HepG2 (cell line): ENCODE measurements at regions not wholly inside any gene's neighbourhood (a gene's known extent, or its start where the extent isn't known, plus 50 kb on each side); places are given as distances from the start of the nearest gene placed in this dataset.

Experiments
- ATAC-seq: fragments of 200-7000 bp; cut with Tn5 transposase; 3 replicates; pipeline ENCODE4 v1.9.1; 2020; ENCODE audit warnings: mild to moderate bottlenecking, moderate library complexity
- BruUV-seq: library from RNA; stranded (reverse); fragments of 400-500 nt; replicated peaks from 2 replicates; lab custom pipeline; 2021; lab: Mats Ljungman, UMichigan
- CTCF ChIA-PET: fragments of 300-600 bp; formaldehyde crosslinking; extraction: SDS; loops from one replicate; lab custom pipeline; 2021; ENCODE audit warnings: low total read pairs, inconsistent platforms, low intra/inter-chr PET ratio; lab: Yijun Ruan, JAX
- POLR2A ChIA-PET: fragments of 350-600 bp; sonication (Branson Sonifier 250); formaldehyde crosslinking; loops from one replicate; lab custom pipeline; 2020; ENCODE audit warnings: antibody characterized with exemption, inconsistent platforms; lab: Yijun Ruan, JAX
- DNase-seq: peaks from one replicate; pipeline ENCODE4 v3.0.0-alpha.2; 2015; ENCODE audit warnings: low spot score
- FAIRE-seq: peaks from 3 replicates; lab custom pipeline; 2011; peaks lifted over from hg19 to GRCh38; lab: Jason Lieb, UNC
- H2AFZ ChIP-seq: one replicate; pipeline ENCODE4 v1.6.1; 2011; ENCODE audit warnings: low read length, inconsistent platforms
- H3K27ac ChIP-seq: fragments of 300-600 bp; 3 replicates; pipeline ENCODE4 v1.8.0; 2011; ENCODE audit warnings: mixed run types, mild to moderate bottlenecking, mixed read lengths, low read length, inconsistent platforms; ENCODE audit not compliant: insufficient read depth; ENCODE audit errors: extremely low read length
- H3K27me3 ChIP-seq, 2 experiments: fragments of 200-600 bp in 1 of 2; 2 replicates in 1 of 2; 3 replicates in 1 of 2; pipeline versions ENCODE4 v1.6.0 to v1.8.0; 2011; ENCODE audit warnings: low read length in 2 of 2, mild to moderate bottlenecking in 2 of 2, moderate library complexity in 2 of 2, inconsistent platforms in 1 of 2; ENCODE audit not compliant: insufficient read depth in 2 of 2, control insufficient read depth in 1 of 2
- H3K36me3 ChIP-seq, 2 experiments: fragments of 200-600 bp in 1 of 2; replicated peaks in 1 of 2; 2 replicates in 1 of 2; 3 replicates in 1 of 2; pipeline versions ENCODE4 v1.5.1 to v1.8.0; 2011; ENCODE audit warnings: low read length in 2 of 2, inconsistent platforms in 1 of 2; ENCODE audit not compliant: insufficient read depth in 2 of 2, control insufficient read depth in 1 of 2
- H3K4me1 ChIP-seq: 2 replicates; pipeline ENCODE4 v1.5.1; 2012; ENCODE audit warnings: low read length, inconsistent platforms; ENCODE audit not compliant: insufficient read depth
- H3K4me2 ChIP-seq: 2 replicates; pipeline ENCODE4 v1.6.0; 2011; ENCODE audit warnings: low read depth, low read length, inconsistent platforms
- H3K4me3 ChIP-seq, 3 experiments: fragments of 200-600 bp in 1 of 3; sonication (generic), shearing (Covaris generic) in 1 of 3; replicated peaks in 1 of 3; 2 replicates each; pipeline ENCODE4 v1.5.1; 2011 to 2016; ENCODE audit warnings: low read length in 3 of 3, inconsistent platforms in 2 of 3, low read depth in 2 of 3, mild to moderate bottlenecking in 2 of 3, control low read depth in 1 of 3, mixed read lengths in 1 of 3; ENCODE audit not compliant: insufficient read depth in 1 of 3
- H3K79me2 ChIP-seq: one replicate; pipeline ENCODE4 v1.6.1; 2011; ENCODE audit warnings: low read length, inconsistent platforms; ENCODE audit not compliant: insufficient read depth
- H3K9ac ChIP-seq: 2 replicates; pipeline ENCODE4 v1.6.0; 2011; ENCODE audit warnings: mild to moderate bottlenecking, low read depth, low read length, inconsistent platforms; ENCODE audit not compliant: insufficient read depth
- H3K9me3 ChIP-seq: 2 replicates; pipeline ENCODE4 v1.5.1; 2012; ENCODE audit warnings: mild to moderate bottlenecking, low read length
- H4K20me1 ChIP-seq: 2 replicates; pipeline ENCODE4 v1.6.0; 2011; ENCODE audit warnings: inconsistent platforms, mild to moderate bottlenecking, low read length, moderate library complexity; ENCODE audit not compliant: insufficient read depth
- EHMT2 ChIP-seq: fragments of 200-600 bp; sonication (generic); IDR thresholded peaks from 2 replicates; pipeline ENCODE4 v1.7.0; 2017; ENCODE audit warnings: antibody characterized with exemption, low read depth, low read length, borderline replicate concordance
- ELF3 ChIP-seq: IDR thresholded peaks from 2 replicates; pipeline ENCODE4 v1.6.1; 2016; ENCODE audit warnings: missing genetic modification reagents, missing compliant biosample characterization
- GRHL1 ChIP-seq: sonication (generic); formaldehyde crosslinking; conservative IDR thresholded peaks from 2 replicates; pipeline ENCODE4 v1.8.0; 2022; ENCODE audit warnings: missing genetic modification reagents
- KDM2A ChIP-seq: sonication (generic); formaldehyde crosslinking; IDR thresholded peaks from 2 replicates; pipeline ENCODE4 v1.4.0; 2020; ENCODE audit warnings: low read depth, missing genetic modification reagents, borderline replicate concordance
- MAFF ChIP-seq: IDR thresholded peaks from 2 replicates; pipeline ENCODE4 v1.6.1; 2011; ENCODE audit warnings: low read depth, low read length, improper control_type of control experiment
- MAFK ChIP-seq, 2 experiments: IDR thresholded peaks in 1 of 2; conservative IDR thresholded peaks in 1 of 2; 2 replicates each; pipeline ENCODE4 v1.6.1; 2011; ENCODE audit warnings: improper control_type of control experiment in 2 of 2, low read length in 2 of 2
- MBNL3 ChIP-seq: fragments of 250-450 bp; sonication (Bioruptor Pico); conservative IDR thresholded peaks from 2 replicates; pipeline ENCODE4 v1.8.0; 2022; ENCODE audit warnings: mild to moderate bottlenecking, inconsistent platforms
- MTA3 ChIP-seq: sonication (generic); formaldehyde crosslinking; IDR thresholded peaks from 2 replicates; pipeline ENCODE4 v1.4.0; 2020; ENCODE audit warnings: missing genetic modification reagents
- MXD4 ChIP-seq: IDR thresholded peaks from 2 replicates; pipeline ENCODE4 v1.6.1; 2016; ENCODE audit warnings: mild to moderate bottlenecking, missing biosample characterization, missing genetic modification reagents
- SNAI1 ChIP-seq: sonication (generic); formaldehyde crosslinking; IDR thresholded peaks from 2 replicates; pipeline ENCODE4 v1.5.0; 2020; ENCODE audit warnings: mild to moderate bottlenecking, missing genetic modification reagents, borderline replicate concordance
- THAP8 ChIP-seq: sonication (generic); formaldehyde crosslinking; IDR thresholded peaks from 2 replicates; pipeline ENCODE4 v1.5.1; 2020; ENCODE audit warnings: missing genetic modification reagents, mild to moderate bottlenecking, borderline replicate concordance
- UBTF ChIP-seq: sonication (generic); formaldehyde crosslinking; IDR thresholded peaks from 2 replicates; pipeline ENCODE4 v1.4.0; 2020; ENCODE audit warnings: mild to moderate bottlenecking, missing genetic modification reagents
- ZBTB46 ChIP-seq: sonication (generic); formaldehyde crosslinking; IDR thresholded peaks from 2 replicates; pipeline ENCODE4 v1.4.0; 2020; ENCODE audit warnings: mild to moderate bottlenecking, missing genetic modification reagents, borderline replicate concordance
- ZFY ChIP-seq: sonication (generic); formaldehyde crosslinking; IDR thresholded peaks from 2 replicates; pipeline ENCODE4 v1.4.0; 2020; ENCODE audit warnings: missing genetic modification reagents
- ZNF124 ChIP-seq: sonication (generic); formaldehyde crosslinking; IDR thresholded peaks from 2 replicates; pipeline ENCODE4 v1.4.0; 2020; ENCODE audit warnings: missing genetic modification reagents
- ZNF335 ChIP-seq: sonication (generic); formaldehyde crosslinking; IDR thresholded peaks from 2 replicates; pipeline ENCODE4 v1.4.0; 2020; ENCODE audit warnings: missing genetic modification reagents
- ZNF776 ChIP-seq: sonication (generic); formaldehyde crosslinking; IDR thresholded peaks from 2 replicates; pipeline ENCODE4 v1.4.0; 2020; ENCODE audit warnings: mild to moderate bottlenecking, missing genetic modification reagents
- WGBS: methylation state at CpG from one replicate; pipeline ENCODE4 v1.1.6; 2017; ENCODE audit warnings: low lambda C conversion rate; 5-methylcytosine and 5-hydroxymethylcytosine counted together
- in situ Hi-C: cut with HindIII; loops from 2 replicates; pipeline ENCODE4 v1.10.0; 2017; ENCODE audit warnings: low pct_unique_long_range_greater_than_20kb; ENCODE audit not compliant: extremely low pct_ligation_motif_present
- intact Hi-C: fragments of 100-400 bp; cut with micrococcal nuclease; formaldehyde crosslinking; loops from one replicate; pipeline ENCODE4 v1.10.0; 2022; ENCODE audit not compliant: unreplicated experiment

- TF ChIP-seq UBTF (CRISPR knock-in tag), result no peak
- TF ChIP-seq, all 625 proteins: peak for 0
These were observed 213.3 kb upstream of the ZRANB2 start (continued) for GRCh38 chr1:71294178-71294577.

GRCh38 chr1:71292203-71292602 lies 211.4 kb upstream of the ZRANB2 start:
- POLR2A ChIA-PET, result no interaction called here

More at GRCh38 chr1:71292203-71292602, 211.4 kb upstream of the ZRANB2 start:
- Histone ChIP-seq H3K27ac (no peak overlapping the region), H3K27me3 (no peaks in the 10 kb centered on the region), H3K4me1 (no peaks in the 10 kb centered on the region), H3K9me3 (peaks cover 88% of the 10 kb centered on the region), H3K4me3 (no peak overlapping the region), H3K36me3 (no peaks in the 10 kb centered on the region), H2AFZ (no peak overlapping the region), H3K79me2 (no peaks in the 10 kb centered on the region), H3K9ac (no peak overlapping the region), H4K20me1 (no peaks in the 10 kb centered on the region), H3K4me2 (no peak overlapping the region)
- intact Hi-C loops (no loop called here), in situ Hi-C loops (loop anchor here (10.0 kb wide), 1 partner anchor 57 kb away; no protein-coding TSS in a partner anchor)
- no peak for FAIRE-seq
- 3% methylated on average over 2 of the region's 2 CpGs for WGBS
- no peak for ATAC-seq
- no peak for TF ChIP-seq ZNF335 (CRISPR knock-in tag)
- no peak for TF ChIP-seq THAP8 (CRISPR knock-in tag)
- no peak for TF ChIP-seq MBNL3 (CRISPR knock-in tag)
- TF ChIP-seq ZNF776 (CRISPR knock-in tag), result no peak
- TF ChIP-seq ZNF124 (CRISPR knock-in tag), result no peak
- no peak for TF ChIP-seq ELF3 (CRISPR knock-in tag)
- TF ChIP-seq ZBTB46 (CRISPR knock-in tag), result no peak
- TF ChIP-seq KDM2A (CRISPR knock-in tag), result no peak
- TF ChIP-seq EHMT2, result no peak
- no peak for TF ChIP-seq ZFY (CRISPR knock-in tag)
- TF ChIP-seq GRHL1 (CRISPR knock-in tag), result no peak
- no peak for TF ChIP-seq MXD4 (CRISPR knock-in tag)
- TF ChIP-seq SNAI1 (CRISPR knock-in tag), result no peak
- TF ChIP-seq MAFK (conservative IDR thresholded peaks at IDR 0.05 in 1 of 2, IDR thresholded peaks at IDR 0.05 in 1 of 2; ENCODE audit: low read length in 2 of 2), result peak; percentile 51 to 68; a peak in 3 of 4 replicates
- no peak for TF ChIP-seq MTA3 (CRISPR knock-in tag)
- peak; percentile 57; the same call in 1 of the 2 replicates for TF ChIP-seq MAFF
- no peak for DNase-seq
- CTCF ChIA-PET, result no interaction called here
- BruUV-seq, result no TSS peak
